ENCODE measurements at regions not wholly inside any gene's neighbourhood (a gene's known extent, or its start where the extent isn't known, plus 50 kb on each side); places are given as distances from the start of the nearest gene placed in this dataset.

- no peak for TF ChIP-seq ZBTB46 (CRISPR knock-in tag; IDR thresholded peaks at IDR 0.05; ENCODE audit: borderline replicate concordance)
- no peak for TF ChIP-seq ZNF614 (CRISPR knock-in tag; IDR thresholded peaks at IDR 0.05; ENCODE audit: borderline replicate concordance)
- TF ChIP-seq KDM2A (CRISPR knock-in tag; IDR thresholded peaks at IDR 0.05; ENCODE audit: borderline replicate concordance, low read depth) = 0 out of 2 replicates have a peak, but pooled peaks have one; percentile 20
- TF ChIP-seq ELK4 (CRISPR knock-in tag; IDR thresholded peaks at IDR 0.05; ENCODE audit: borderline replicate concordance) = no peak
- 0 out of 2 replicates have a peak, but pooled peaks have one; percentile 31 for TF ChIP-seq MTA1 (CRISPR knock-in tag; IDR thresholded peaks at IDR 0.05; ENCODE audit: borderline replicate concordance)
- 0 out of 2 replicates have a peak, but pooled peaks have one; percentile 30 for TF ChIP-seq ZKSCAN5 (CRISPR knock-in tag; IDR thresholded peaks at IDR 0.05)
- 0 out of 2 replicates have a peak, but pooled peaks have one; percentile 18 for TF ChIP-seq CTCF (CRISPR knock-in tag; IDR thresholded peaks at IDR 0.05)
- TF ChIP-seq CHCHD3 (CRISPR knock-in tag; IDR thresholded peaks at IDR 0.05) = no peak
- TF ChIP-seq ZNF44 (CRISPR knock-in tag; IDR thresholded peaks at IDR 0.05) = no peak
- peak; percentile 89 for TF ChIP-seq ZNF263 (CRISPR knock-in tag; IDR thresholded peaks at IDR 0.05)
- TF ChIP-seq KLF16 (CRISPR knock-in tag; IDR thresholded peaks at IDR 0.05) = no peak
- TF ChIP-seq DBP (CRISPR knock-in tag; IDR thresholded peaks at IDR 0.05; ENCODE audit: not compliant biosample characterization) = no peak
- TF ChIP-seq SNAPC4 (CRISPR knock-in tag; IDR thresholded peaks at IDR 0.05) = no peak
- TF ChIP-seq SNAI1 (CRISPR knock-in tag; IDR thresholded peaks at IDR 0.05; ENCODE audit: borderline replicate concordance) = no peak
- no peak for TF ChIP-seq NBN (conservative IDR thresholded peaks at IDR 0.05)
Measured at GRCh38 chr16:85361441-85362118, 249.3 kb upstream of the CIBAR2 start (continued).
